ENCODE measurements at regions not wholly inside any gene's neighbourhood (a gene's known extent, or its start where the extent isn't known, plus 50 kb on each side); places are given as distances from the start of the nearest gene placed in this dataset.

- Histone ChIP-seq H3K9me3 (no peaks in the 10 kb centered on the region), H3K27me3 (no peaks in the 10 kb centered on the region), H3K27ac (no peak overlapping the region), H3K36me3 (no peaks in the 10 kb centered on the region), H3K4me3 (no peak overlapping the region), H3K4me1 (no peaks in the 10 kb centered on the region)
- no peak for TF ChIP-seq EP300 (IDR thresholded peaks at IDR 0.05)
- 62 to 66% (median 64%) methylated on average over 4 of the region's 4 CpGs for WGBS, 5 donors
- intact Hi-C loops (cut with DNase I; ENCODE audit: low total_unique reads) = no loop called here
- DNase-seq = no peak
Measured at GRCh38 chr1:108082738-108083562, 117.2 kb downstream of the SLC25A24 start.

GRCh38 chr1:108082001-108082400 is 117.0 kb upstream of the VAV3 start:
- no peak for DNase-seq
- H3K27me3 ChIP-seq = no peaks in the 10 kb centered on the region
- no peak overlapping the region for H3K27ac ChIP-seq
- no peaks in the 10 kb centered on the region for H3K9me3 ChIP-seq
- intact Hi-C loops (cut with DNase I; ENCODE audit: low total_unique reads) = no loop called here
- no peaks in the 10 kb centered on the region for H3K36me3 ChIP-seq
- no peak for TF ChIP-seq CTCF (IDR thresholded peaks at IDR 0.05)
- TF ChIP-seq POLR2AphosphoS5 (IDR thresholded peaks at IDR 0.05) = no peak
- TF ChIP-seq POLR2A (IDR thresholded peaks at IDR 0.05) = no peak
- no peak for TF ChIP-seq EP300 (IDR thresholded peaks at IDR 0.05)
- H3K4me1 ChIP-seq = no peaks in the 10 kb centered on the region
- WGBS, 5 donors = 86 to 88% (median 87%) methylated on average over 4 of the region's 4 CpGs
- H3K4me3 ChIP-seq = no peak overlapping the region

GRCh38 chr1:108080448-108080847 is 115.5 kb upstream of the VAV3 start:
- H3K9me3 ChIP-seq = no peaks in the 10 kb centered on the region
- no peak for DNase-seq
- no peaks in the 10 kb centered on the region for H3K4me1 ChIP-seq
- H3K27me3 ChIP-seq = no peaks in the 10 kb centered on the region
- no peak overlapping the region for H3K4me3 ChIP-seq
- TF ChIP-seq EP300 (IDR thresholded peaks at IDR 0.05) (no peak), POLR2AphosphoS5 (IDR thresholded peaks at IDR 0.05) (no peak), CTCF (IDR thresholded peaks at IDR 0.05) (no peak), POLR2A (IDR thresholded peaks at IDR 0.05) (no peak)
- H3K27ac ChIP-seq = no peak overlapping the region
- no peaks in the 10 kb centered on the region for H3K36me3 ChIP-seq
- intact Hi-C loops (cut with DNase I; ENCODE audit: low total_unique reads) = no loop called here

GRCh38 chr1:108079440-108080025 is 114.6 kb upstream of the VAV3 start:
- H3K4me3 ChIP-seq = no peak overlapping the region
- H3K4me1 ChIP-seq = no peaks in the 10 kb centered on the region
- TF ChIP-seq EP300 (IDR thresholded peaks at IDR 0.05) = no peak
- no peak for TF ChIP-seq CTCF (IDR thresholded peaks at IDR 0.05)
- TF ChIP-seq POLR2A (IDR thresholded peaks at IDR 0.05) = no peak
- no peak for TF ChIP-seq POLR2AphosphoS5 (IDR thresholded peaks at IDR 0.05)
- no peaks in the 10 kb centered on the region for H3K27me3 ChIP-seq
- DNase-seq = peak in 1 of 2 donors; percentile 47
- no peaks in the 10 kb centered on the region for H3K9me3 ChIP-seq
- H3K36me3 ChIP-seq = no peaks in the 10 kb centered on the region
- intact Hi-C loops (cut with DNase I; ENCODE audit: low total_unique reads) = no loop called here
- no peak overlapping the region for H3K27ac ChIP-seq
- WGBS, 5 donors = 34 to 50% (median 36%) methylated on average over 6 of the region's 6 CpGs

GRCh38 chr1:108077991-108078390 is 113.0 kb upstream of the VAV3 start:
- H3K9me3 ChIP-seq = no peaks in the 10 kb centered on the region
- TF ChIP-seq POLR2A (IDR thresholded peaks at IDR 0.05) (no peak), EP300 (IDR thresholded peaks at IDR 0.05) (no peak), CTCF (IDR thresholded peaks at IDR 0.05) (no peak), POLR2AphosphoS5 (IDR thresholded peaks at IDR 0.05) (no peak)
- H3K4me1 ChIP-seq = no peaks in the 10 kb centered on the region
- no peaks in the 10 kb centered on the region for H3K27me3 ChIP-seq
- no peak overlapping the region for H3K4me3 ChIP-seq
- intact Hi-C loops (cut with DNase I; ENCODE audit: low total_unique reads) = no loop called here
- no peak for DNase-seq
- no peak overlapping the region for H3K27ac ChIP-seq
- 64 to 78% (median 74%) methylated on average over 2 of the region's 2 CpGs for WGBS, 5 donors
- no peaks in the 10 kb centered on the region for H3K36me3 ChIP-seq

All from stomach (tissue), 8 donors.